ENCODE measurements at regions not wholly inside any gene's neighbourhood (a gene's known extent, or its start where the extent isn't known, plus 50 kb on each side); places are given as distances from the start of the nearest gene placed in this dataset.
"Not testable (repeated sequence)": the region's sequence is repeated elsewhere in the genome, so short reads cannot be mapped to it uniquely, and the experiment has no call there.

DNA sequence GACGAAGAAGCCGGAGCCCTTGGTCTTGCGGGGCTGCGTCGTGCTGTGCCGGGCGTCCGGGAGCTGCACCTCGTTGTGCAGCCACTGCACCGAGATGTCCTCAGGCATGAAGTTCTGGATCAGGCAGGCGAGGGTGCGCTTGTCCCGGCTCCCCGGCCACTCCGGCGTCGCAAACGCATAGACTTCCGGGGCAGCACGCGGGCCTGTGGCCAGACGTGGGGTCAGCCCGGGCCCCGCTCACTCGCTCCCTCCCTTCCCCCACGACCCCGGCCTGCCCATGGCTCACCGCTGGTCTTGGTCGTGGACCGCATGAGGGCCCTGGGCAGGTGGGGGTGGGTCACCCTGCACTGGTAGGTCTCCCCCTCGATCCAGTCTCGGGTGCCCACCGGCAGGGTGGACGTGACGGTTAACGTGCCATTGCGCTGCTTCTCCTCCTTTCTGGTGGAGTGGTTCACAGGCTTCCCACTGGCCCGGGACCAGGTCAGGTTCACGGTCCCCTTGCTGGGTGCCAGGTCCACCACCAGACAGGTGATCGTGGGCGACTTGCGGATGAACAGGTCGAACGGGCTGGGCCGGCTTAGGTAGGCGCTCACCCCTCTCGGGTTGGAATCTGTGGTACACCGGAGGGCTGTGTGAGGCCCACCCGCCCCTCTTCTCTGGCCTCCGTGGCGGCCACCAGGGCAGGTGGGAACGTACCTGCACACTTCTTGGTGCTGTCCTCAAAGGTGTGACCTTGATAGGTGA, 74.0 kb downstream of the TMEM121 start:
- not testable (repeated sequence) for H3K9me3 ChIP-seq (ENCODE audit: low read depth); H3K4me3 ChIP-seq; H3K27ac ChIP-seq; DNase-seq (ENCODE audit: low read depth in 1 of 2, low spot score in 1 of 2); H3K4me1 ChIP-seq (ENCODE audit: low read depth); H3K27me3 ChIP-seq; H3K36me3 ChIP-seq

DNA sequence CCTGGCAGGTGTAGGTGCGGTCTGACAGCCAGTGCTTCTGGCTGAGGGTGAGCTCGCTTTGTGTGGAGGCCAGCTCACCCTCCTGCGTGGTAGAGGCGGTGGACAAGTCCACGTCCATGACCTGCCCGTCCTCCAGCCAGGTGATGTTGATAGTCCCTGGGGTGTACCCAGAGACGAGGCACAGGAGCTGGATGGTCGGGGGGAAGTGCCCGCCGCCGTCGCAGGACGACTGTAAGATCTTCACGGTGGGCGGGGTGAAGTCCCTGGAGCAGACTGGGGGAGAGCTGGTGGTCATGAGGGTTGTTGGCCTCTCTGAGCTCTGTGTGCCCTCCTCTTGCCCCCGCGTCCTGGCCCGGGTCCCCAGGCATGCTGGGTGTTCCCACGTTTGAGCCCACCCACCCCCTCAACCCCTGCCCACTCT, 74.6 kb downstream of the TMEM121 start:
- Histone ChIP-seq H3K4me3 (no peak overlapping the region), H3K27me3 (no peaks in the 10 kb centered on the region), H3K9me3 (ENCODE audit: low read depth) (no peaks in the 10 kb centered on the region), H3K36me3 (no peaks in the 10 kb centered on the region), H3K27ac (no peak overlapping the region), H3K4me1 (ENCODE audit: low read depth) (no peaks in the 10 kb centered on the region)
- no peak for DNase-seq (ENCODE audit: low read depth in 1 of 2, low spot score in 1 of 2)
- TF ChIP-seq CTCF (IDR thresholded peaks at IDR 0.05; ENCODE audit: low read depth, low read length), result no peak

- no peak for TF ChIP-seq CTCF (IDR thresholded peaks at IDR 0.05; ENCODE audit: low read depth, low read length)
- H3K27ac ChIP-seq, result no peak overlapping the region
- no peaks in the 10 kb centered on the region for H3K9me3 ChIP-seq (ENCODE audit: low read depth)
- H3K36me3 ChIP-seq, result no peaks in the 10 kb centered on the region
- no peak overlapping the region for H3K4me3 ChIP-seq
- no peaks in the 10 kb centered on the region for H3K4me1 ChIP-seq (ENCODE audit: low read depth)
- H3K27me3 ChIP-seq, result no peaks in the 10 kb centered on the region
- DNase-seq (ENCODE audit: low read depth in 1 of 2, low spot score in 1 of 2), result no peak
Measured at GRCh38 chr14:105601360-105602242, 75.2 kb downstream of the TMEM121 start.

GRCh38 chr14:105602243-105602750, 75.9 kb downstream of the TMEM121 start:
- Histone ChIP-seq H3K36me3 (no peaks in the 10 kb centered on the region), H3K9me3 (ENCODE audit: low read depth) (no peaks in the 10 kb centered on the region), H3K27ac (no peak overlapping the region), H3K4me1 (ENCODE audit: low read depth) (no peaks in the 10 kb centered on the region), H3K4me3 (no peak overlapping the region), H3K27me3 (no peaks in the 10 kb centered on the region)
- no peak for TF ChIP-seq CTCF (IDR thresholded peaks at IDR 0.05; ENCODE audit: low read depth, low read length)
- DNase-seq (ENCODE audit: low read depth in 1 of 2, low spot score in 1 of 2), result no peak

DNA sequence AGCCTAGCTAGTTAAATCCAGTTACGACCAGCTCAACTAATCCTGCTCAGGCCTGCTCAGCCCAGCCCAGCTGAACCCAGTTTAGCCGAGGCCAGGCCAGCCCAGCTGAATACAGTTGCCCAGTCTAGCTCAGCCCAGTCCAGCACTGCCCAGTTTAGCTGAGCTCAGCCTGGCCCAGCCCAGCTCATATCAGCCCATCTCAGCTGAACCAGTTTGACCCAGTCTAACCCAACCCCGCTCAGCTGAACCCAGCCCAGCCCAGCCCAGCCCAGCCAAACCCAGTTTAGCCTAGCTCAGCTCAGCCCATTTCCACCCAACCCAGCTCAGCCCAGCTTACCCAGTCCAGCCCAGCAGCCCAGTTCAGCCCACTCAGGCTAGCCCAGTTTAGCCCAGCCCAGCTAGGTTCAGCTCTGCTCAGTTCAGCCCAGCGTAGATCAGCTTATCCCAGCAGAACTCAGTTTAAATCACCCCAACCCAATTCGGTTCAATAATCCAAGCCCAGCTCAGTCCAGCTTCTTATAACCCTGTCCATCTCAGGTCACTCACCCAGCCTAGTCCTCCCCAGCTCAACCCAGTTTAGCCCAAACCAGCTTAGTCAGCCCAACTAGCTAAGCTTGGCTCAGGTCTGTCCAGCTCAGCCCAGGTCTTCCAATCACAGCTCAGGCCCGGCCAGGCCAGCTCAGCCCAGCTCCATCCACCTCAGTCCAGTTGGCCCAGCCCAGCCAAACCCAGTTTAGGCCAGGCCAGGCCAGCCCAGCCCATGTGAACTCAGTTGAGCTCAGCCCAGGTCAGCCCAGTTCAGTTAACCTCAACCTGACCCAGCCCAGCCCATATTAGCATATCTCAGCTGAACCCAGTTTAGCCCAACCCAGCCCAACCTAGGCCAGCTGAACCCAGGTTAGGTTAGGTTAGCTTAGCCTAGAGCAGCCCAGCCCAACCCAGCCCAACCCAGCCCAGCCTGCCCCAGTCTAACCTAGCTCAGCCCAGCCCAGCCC, 76.7 kb downstream of the TMEM121 start:
- DNase-seq (ENCODE audit: low read depth in 1 of 2, low spot score in 1 of 2), result no peak
- Histone ChIP-seq H3K27me3 (no peaks in the 10 kb centered on the region), H3K27ac (no peak overlapping the region), H3K36me3 (no peaks in the 10 kb centered on the region), H3K4me3 (no peak overlapping the region), H3K4me1 (ENCODE audit: low read depth) (no peaks in the 10 kb centered on the region), H3K9me3 (ENCODE audit: low read depth) (no peaks in the 10 kb centered on the region)
- no peak for TF ChIP-seq CTCF (IDR thresholded peaks at IDR 0.05; ENCODE audit: low read depth, low read length)

DNA sequence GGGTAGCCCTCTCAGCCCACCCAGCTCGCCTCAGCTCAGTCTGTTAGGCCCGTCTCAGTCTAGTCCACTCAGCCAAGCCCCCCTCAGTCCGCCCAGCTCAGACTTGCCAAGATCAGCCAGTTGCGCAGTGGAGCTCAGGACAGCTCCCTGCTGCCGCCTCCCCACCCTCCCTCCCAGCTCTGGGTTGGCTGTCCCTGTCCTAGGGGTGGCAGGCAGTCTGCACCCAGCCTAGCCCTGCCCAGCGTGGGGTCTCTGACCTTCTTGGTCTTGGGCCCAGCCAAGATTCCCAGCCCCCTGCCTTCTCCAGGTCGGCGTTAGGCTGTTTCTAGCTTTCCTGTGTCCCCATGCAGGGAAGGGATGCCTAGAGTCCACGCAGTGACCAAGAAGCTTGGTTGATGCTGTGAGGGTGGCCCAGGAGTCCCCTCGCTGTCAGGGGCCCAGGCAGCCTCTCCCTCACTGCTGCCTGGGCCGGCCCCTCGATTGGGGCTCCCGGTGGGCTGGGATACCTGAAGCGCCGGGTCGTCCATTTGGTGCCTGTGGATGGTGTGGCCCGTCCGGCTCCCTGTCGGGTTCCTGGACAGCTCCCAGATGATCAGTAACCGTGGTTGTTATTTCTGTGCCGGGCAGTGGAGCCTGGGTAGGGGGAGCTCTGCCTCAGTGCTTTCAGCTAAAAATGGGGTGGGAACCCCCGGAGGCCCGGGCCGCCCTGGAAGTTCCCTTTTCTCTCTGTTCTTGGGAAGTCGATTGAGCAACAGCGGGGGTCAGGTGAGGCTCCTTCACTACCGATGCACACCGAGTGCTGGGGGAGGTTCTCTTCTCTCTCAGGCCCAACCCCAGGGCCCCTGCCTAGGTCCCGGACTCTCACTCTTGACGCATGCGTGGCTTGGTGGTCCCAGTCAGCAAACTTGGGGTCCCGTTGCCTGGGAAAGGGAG, 78.4 kb downstream of the TMEM121 start:
- not testable (repeated sequence) for H3K27ac ChIP-seq; H3K36me3 ChIP-seq; H3K27me3 ChIP-seq; DNase-seq (ENCODE audit: low read depth in 1 of 2, low spot score in 1 of 2); H3K4me1 ChIP-seq (ENCODE audit: low read depth); H3K9me3 ChIP-seq (ENCODE audit: low read depth); H3K4me3 ChIP-seq
